Liver (tissue), 2 donors: ENCODE measurements at regions not wholly inside any gene's neighbourhood (a gene's known extent, or its start where the extent isn't known, plus 50 kb on each side); places are given as distances from the start of the nearest gene placed in this dataset.

Experiments
- CTCF ChIP-seq: fragments of 150-350 bp; IDR thresholded peaks from 2 replicates; pipeline ENCODE4 v1.5.1; 2017; ENCODE audit warnings: improper control_type of control experiment, low read depth, low read length; ENCODE audit not compliant: missing input control
- YY1 ChIP-seq: IDR thresholded peaks from 2 replicates; pipeline ENCODE4 v1.6.1; 2016; ENCODE audit warnings: antibody characterized with exemption, mild to moderate bottlenecking
- donor health status: healthy.

GRCh38 chr1:181257117-181257516, 168.6 kb downstream of the IER5 start:
- TF ChIP-seq CTCF (no peak), YY1 (no peak)
